GM19372 (cell line): ENCODE measurements at regions not wholly inside any gene's neighbourhood (a gene's known extent, or its start where the extent isn't known, plus 50 kb on each side); places are given as distances from the start of the nearest gene placed in this dataset.
A peak's percentile ranks its signal among the peaks of the same experiment; 100 is the strongest.

ENCODE experiments used
- ATAC-seq: cut with Tn5 transposase; IDR thresholded peaks from one replicate; pipeline ENCODE4 v1.9.1; 2021; ENCODE audit warnings: mild to moderate bottlenecking, low read depth, moderate library complexity; ENCODE audit not compliant: unreplicated experiment

GRCh38 chr3:22106213-22106896 is 355.3 kb upstream of the ZNF385D start:
- no peak for ATAC-seq

DNA sequence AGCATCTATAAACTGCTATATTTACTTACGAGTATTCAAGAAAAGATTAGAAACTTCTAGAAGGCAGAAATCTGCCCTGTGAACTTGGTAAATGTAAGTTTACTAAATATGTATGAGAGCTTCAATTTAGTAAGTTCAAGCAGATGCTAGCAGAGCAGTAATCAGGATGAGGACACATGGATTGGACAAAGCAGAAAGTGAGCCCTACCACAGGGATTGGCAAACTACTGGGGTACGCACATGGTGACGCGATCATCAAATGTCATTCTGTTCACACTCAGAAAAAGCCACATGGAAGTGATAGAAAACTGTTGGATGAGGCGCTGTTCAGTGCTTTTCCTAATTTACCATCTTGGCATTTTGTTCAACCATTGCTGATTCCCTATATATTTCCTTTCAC is 360.2 kb upstream of the ZNF385D start:
- ATAC-seq: no peak

DNA sequence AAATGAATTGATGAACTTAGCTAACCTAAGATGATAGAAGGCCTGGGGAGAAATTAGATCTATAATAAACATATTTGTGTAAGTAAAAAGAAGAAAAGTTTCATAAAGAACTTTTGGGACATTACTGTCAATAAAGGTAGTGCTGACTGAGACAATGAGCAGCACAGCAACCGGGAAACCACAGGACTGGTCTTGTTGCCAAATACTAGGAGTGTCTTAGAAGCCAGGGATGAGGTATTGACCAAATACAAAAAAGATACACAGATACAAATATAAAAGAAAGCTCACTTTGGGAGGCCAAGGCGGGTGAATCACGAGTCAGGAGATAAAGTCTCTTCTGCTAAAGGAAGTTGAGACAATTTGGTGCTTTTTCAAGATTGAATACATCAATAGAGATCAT is 362.4 kb upstream of the ZNF385D start:
- ATAC-seq: no peak

DNA sequence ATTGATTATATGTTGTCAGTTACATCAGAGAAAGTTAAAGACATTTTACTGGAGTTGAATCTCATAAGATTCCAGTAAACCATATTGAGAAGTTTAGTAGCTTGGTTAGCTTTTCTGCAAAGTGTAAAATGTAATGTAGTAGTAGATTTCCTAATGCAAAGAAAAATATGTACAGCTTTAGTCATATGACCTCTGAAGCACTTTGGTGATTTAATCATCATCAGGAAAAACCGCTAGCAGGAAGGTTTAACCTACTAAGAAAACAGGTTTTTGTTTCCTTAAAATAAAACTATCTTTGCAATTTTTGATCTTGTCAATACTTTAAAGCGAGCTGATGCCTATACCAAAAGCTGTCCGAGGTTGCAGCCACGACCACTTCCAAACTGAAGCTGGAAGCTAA is 364.6 kb upstream of the ZNF385D start:
- no peak for ATAC-seq

- ATAC-seq: no peak
Observed at GRCh38 chr3:22117091-22117490, 366.1 kb upstream of the ZNF385D start.

- no peak for ATAC-seq
Observed at GRCh38 chr3:22117751-22118346, 366.8 kb upstream of the ZNF385D start.

DNA sequence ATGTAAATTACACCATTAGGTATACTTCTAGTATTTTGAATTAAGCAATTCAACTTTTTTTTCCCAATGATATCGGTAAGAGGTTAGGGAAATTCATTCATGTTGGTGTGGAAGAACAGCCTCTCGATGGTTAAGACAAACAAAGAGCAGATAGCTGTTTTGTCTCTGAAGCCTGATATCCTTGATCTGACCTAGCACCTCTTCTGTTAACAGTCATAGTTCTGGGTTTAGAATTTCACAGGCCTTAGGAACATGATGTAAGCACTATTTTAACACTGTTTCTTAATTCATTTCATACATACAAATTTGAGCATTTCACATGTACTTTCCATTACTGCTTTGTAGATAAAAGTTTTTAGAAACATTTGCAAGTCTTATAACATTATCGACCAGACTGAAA is 367.5 kb upstream of the ZNF385D start:
- ATAC-seq: no peak

- ATAC-seq: peak; percentile 71
Observed at GRCh38 chr3:22121068-22121701, 370.2 kb upstream of the ZNF385D start.

GRCh38 chr3:22122567-22122966 is 371.6 kb upstream of the ZNF385D start:
- ATAC-seq: peak; percentile 62

DNA sequence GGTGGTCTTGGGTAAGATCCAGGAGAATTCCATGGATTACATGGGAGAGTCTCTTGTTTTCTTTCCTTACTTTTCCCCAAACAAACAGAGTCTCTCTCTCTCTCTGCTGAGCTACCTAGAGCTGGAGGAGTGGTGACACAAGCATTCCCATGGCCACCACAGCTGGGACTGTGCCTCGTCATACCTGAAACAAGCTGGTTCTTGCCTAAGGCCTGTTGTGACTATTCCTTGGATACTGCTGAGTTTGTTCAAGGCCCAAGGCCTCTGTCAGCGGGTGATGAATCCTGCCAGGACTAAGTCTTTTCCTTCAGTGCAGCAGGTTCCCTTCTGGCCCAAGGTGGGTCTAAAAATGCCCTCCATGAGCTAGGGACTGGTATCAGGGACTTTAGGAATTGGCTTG is 378.1 kb upstream of the ZNF385D start:
- ATAC-seq: no peak

GRCh38 chr3:22141769-22142168 is 390.8 kb upstream of the ZNF385D start:
- ATAC-seq: no peak

- no peak for ATAC-seq
Observed at GRCh38 chr3:22147161-22147560, 396.2 kb upstream of the ZNF385D start.

DNA sequence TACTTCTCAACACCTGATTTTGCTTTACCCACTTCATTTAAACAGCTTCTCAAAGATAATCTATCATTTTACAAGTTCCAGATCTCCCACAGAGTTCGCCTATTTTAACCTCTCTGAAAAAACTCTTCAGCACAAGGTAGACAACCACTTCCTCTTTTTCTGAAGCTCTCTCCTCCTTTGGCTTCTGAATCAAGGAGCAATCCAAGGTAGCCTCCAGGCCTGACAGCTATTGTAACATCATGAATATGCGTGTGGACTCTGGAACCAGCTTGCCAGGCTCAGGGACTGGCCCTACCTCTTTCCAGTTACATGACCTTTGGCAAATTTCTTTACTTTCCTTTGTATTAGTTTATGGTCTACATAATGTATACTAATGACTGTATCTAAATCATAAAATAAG is 405.9 kb upstream of the ZNF385D start:
- no peak for ATAC-seq

GRCh38 chr3:22157848-22158247 is 406.8 kb upstream of the ZNF385D start:
- no peak for ATAC-seq

DNA sequence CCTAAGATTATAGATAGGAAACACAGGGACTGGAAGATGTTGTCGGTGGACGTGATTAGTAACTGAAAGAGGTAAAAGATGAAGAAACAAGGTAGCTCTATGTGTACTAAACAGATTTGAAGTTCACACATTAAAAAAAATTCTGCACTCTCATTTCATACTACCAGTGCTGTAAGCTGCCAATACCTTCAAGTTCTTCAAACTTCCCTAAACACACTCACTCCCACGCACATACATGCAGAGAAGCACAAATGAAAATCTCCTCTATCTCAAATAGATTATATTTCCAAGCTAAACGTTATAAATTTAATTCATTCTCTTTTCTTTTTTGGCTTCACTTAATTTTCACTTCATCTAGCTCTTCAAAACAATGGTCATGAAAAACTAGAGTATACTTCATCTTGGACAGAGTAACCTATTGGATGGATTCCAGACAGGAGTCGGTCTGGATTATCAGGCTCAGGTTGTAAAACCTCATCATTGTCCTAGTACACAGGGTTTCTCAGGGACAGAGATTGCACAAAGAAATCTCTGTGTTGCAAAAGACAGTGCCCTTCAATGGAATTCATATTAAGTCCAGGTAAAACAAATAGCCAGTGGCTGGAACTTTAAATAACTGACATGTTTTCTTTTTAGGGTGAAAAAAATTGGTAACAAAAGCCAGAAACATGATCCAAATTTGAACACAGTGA is 408.1 kb upstream of the ZNF385D start:
- ATAC-seq: no peak

GRCh38 chr3:22161315-22161714 is 410.3 kb upstream of the ZNF385D start:
- ATAC-seq: no peak

GRCh38 chr3:22170370-22170769 is 419.4 kb upstream of the ZNF385D start:
- no peak for ATAC-seq

DNA sequence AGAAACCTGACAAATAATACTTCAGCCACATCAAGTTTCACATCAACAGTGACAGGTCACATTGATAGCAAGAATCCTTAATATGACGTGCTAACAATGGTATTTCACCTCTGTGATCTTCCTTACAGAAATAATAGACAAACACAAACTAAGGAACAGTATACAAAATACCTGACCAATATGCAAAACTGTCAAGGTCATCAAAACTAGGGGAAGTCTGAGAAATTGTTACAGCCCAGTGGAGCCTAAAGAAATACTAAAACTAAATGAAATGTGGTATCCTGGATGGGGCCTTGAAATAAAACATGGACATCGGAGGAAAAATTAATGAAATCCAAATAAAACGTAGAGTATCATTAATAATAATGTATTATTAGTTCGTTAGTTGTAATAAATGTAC is 422.0 kb upstream of the ZNF385D start:
- ATAC-seq: no peak

DNA sequence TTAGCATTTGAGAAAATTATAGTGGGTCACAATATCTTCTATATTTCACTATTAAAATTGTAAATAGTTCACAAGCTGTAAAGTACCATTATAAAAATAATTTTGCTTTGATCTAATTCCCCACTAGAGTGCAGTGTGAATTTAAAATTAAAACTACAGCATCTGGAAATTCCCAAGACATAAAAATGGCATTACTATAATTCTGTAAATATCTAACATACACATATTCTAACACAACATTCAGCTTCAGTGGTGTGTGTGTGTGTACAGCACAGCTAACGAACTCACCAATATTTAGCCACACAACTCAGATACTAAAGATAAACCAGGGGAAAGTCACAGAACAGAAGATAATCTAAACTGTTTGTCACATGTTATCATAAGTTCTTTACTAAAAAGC is 424.9 kb upstream of the ZNF385D start:
- no peak for ATAC-seq

DNA sequence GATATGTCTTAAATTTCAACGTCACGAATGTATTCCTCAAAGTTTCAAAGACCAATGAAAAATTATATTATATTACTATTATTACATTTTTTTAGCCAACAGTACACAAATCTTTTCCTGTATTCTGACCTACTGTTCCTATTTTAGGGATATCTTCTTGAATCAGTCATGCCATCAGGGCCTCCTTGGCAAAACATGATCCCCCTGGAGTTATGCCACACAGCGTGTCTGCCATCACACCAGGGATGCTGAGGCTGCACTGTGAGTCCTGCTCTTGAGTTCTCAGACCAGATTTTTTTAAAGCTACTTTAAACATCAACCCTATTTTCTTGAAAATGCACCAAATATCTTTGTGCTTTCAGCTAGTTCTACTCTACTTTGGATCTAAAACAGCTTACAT is 425.9 kb upstream of the ZNF385D start:
- no peak for ATAC-seq

GRCh38 chr3:22189616-22190015 is 438.6 kb upstream of the ZNF385D start:
- no peak for ATAC-seq

GRCh38 chr3:22199095-22199494 is 448.1 kb upstream of the ZNF385D start:
- no peak for ATAC-seq
